ENCODE measurements at regions not wholly inside any gene's neighbourhood (a gene's known extent, or its start where the extent isn't known, plus 50 kb on each side); places are given as distances from the start of the nearest gene placed in this dataset.

DNA sequence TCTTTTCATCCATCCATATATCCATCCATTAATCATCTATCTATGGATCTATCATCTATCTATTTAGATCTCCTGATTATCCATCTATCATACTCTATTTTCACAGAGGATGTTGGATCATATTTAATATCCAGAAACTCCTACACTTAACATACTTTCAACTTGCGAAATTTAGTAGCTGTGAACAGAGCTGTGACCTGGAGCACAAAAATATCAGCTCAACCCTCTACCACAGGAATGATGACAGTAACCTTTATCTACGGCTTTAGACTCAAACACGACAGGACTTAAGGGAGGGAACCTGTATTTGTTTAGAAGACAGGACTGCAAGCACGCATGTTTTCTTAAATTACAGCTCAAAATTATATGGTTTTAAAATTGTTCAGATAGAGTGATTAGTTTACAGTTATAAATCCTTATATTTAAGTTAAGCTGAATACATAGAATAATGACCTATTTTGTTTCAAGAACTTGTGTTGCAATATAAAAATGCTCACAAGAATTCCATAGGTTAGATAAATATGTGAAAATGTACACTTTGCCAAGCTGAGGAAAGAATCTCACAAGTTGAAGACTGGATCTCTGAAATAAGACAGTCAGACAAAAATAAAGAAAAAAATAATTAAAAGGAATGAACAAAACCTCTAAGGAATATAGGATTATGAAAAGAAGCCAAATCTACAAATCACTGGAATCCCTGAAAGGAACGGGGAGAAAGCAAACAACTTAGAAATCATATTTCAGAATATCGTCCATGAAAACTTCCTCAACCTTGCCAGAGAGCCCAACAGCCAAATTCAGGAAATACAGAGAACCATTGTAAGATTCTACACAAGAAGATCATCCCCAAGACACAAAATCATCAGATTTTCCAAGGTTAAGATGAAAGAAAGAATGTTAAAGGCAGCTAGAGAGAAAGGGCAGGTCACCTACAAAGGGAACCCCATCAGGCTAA lies 142.0 kb downstream of the COL6A3 start:
- H3K9me3 ChIP-seq = no peaks in the 10 kb centered on the region
- H3K4me1 ChIP-seq = no peaks in the 10 kb centered on the region
- DNase-seq = no peak
- intact Hi-C loops (cut with DNase I) = no loop called here
- no peaks in the 10 kb centered on the region for H3K27me3 ChIP-seq
- no peak overlapping the region for H3K4me3 ChIP-seq
- WGBS, 2 donors = 80 to 86% methylated on average over 6 of the region's 6 CpGs
- H3K36me3 ChIP-seq = no peaks in the 10 kb centered on the region
- TF ChIP-seq, protein P1, sequence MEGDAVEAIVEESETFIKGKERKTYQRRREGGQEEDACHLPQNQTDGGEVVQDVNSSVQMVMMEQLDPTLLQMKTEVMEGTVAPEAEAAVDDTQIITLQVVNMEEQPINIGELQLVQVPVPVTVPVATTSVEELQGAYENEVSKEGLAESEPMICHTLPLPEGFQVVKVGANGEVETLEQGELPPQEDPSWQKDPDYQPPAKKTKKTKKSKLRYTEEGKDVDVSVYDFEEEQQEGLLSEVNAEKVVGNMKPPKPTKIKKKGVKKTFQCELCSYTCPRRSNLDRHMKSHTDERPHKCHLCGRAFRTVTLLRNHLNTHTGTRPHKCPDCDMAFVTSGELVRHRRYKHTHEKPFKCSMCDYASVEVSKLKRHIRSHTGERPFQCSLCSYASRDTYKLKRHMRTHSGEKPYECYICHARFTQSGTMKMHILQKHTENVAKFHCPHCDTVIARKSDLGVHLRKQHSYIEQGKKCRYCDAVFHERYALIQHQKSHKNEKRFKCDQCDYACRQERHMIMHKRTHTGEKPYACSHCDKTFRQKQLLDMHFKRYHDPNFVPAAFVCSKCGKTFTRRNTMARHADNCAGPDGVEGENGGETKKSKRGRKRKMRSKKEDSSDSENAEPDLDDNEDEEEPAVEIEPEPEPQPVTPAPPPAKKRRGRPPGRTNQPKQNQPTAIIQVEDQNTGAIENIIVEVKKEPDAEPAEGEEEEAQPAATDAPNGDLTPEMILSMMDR (IDR thresholded peaks at IDR 0.05) = no peak
- no peak for TF ChIP-seq POLR2A (IDR thresholded peaks at IDR 0.05)
- H3K27ac ChIP-seq = no peak overlapping the region

Measured in esophagus squamous epithelium (tissue), 5 donors.